ENCODE measurements at regions not wholly inside any gene's neighbourhood (a gene's known extent, or its start where the extent isn't known, plus 50 kb on each side); places are given as distances from the start of the nearest gene placed in this dataset.
"Not testable (repeated sequence)": the region's sequence is repeated elsewhere in the genome, so short reads cannot be mapped to it uniquely, and the experiment has no call there.

- intact Hi-C loops (cut with micrococcal nuclease): no loop called here
Measured at GRCh38 chr6:10180138-10181074, 234.5 kb downstream of the TFAP2A start.

- intact Hi-C loops (cut with micrococcal nuclease): no loop called here
Measured at GRCh38 chr6:10177704-10178103, 237.2 kb downstream of the TFAP2A start.

DNA sequence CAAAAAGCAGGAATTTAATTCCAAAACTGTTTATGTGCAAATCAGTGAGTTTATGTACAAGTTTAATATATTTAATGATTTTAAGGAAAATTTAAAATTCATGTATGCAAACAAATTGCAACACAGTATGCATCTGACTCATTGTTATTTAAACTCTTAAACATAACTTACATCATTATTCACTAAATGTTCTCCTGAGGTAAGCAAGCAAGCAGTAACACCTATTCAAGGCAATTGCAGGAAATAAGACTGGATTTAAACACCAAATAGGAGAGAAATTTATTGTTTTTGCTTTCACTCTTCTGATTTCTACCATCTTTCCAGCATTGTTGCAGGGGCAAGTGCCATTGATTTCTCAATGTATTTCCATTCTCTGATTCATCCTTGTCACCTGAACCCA, 239.5 kb downstream of the TFAP2A start:
- intact Hi-C loops (cut with micrococcal nuclease): no loop called here

GRCh38 chr6:10174761-10175160, 240.1 kb downstream of the TFAP2A start:
- intact Hi-C loops (cut with micrococcal nuclease): no loop called here

- intact Hi-C loops (cut with micrococcal nuclease): no loop called here
Measured at GRCh38 chr6:10174056-10174455, 240.8 kb downstream of the TFAP2A start.

GRCh38 chr6:10171706-10172105, 243.2 kb downstream of the TFAP2A start:
- intact Hi-C loops (cut with micrococcal nuclease): not testable (repeated sequence)

DNA sequence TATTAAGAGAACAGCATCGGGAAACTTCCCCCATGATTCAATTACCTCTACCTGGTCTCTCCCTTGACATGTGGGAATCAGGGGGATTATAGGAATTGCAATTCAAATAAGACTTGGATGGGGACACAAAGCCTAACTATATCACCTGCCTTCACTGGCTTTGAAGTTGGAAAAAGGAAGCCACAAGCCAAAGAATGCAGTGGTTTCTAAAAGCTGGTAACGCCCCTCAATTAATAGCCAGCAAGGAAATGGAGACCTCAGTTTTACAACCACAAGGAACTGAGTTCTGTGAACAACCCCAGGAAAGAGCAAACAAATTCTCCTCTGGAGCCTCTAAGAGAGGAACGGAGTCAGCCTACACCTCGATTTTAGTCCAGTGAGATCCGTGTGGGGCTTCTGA, 244.1 kb downstream of the TFAP2A start:
- intact Hi-C loops (cut with micrococcal nuclease): no loop called here

DNA sequence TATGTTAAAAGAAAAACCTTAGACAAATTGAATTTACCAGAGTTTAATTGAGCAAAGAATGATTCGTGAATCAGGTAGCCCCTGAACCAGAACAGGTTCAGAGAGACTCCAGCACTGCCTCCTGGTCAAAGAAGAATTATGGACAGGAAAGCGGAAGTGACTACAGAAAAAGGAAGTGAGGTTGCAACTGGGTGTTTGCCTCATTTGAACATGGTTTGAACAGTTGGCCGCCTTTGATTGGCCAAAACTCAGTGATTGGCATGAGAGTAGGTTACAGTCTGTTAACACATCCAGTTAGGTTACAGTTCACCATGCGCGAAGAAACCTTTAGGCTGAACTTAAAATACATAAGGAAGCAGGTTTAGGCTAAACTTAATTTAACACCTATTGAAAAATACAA, 248.8 kb downstream of the TFAP2A start:
- intact Hi-C loops (cut with micrococcal nuclease): no loop called here

- intact Hi-C loops (cut with micrococcal nuclease): no loop called here
Measured at GRCh38 chr6:10163203-10163962, 251.5 kb downstream of the TFAP2A start.

- intact Hi-C loops (cut with micrococcal nuclease): no loop called here
Measured at GRCh38 chr6:10156875-10157274, 258.0 kb downstream of the TFAP2A start.

DNA sequence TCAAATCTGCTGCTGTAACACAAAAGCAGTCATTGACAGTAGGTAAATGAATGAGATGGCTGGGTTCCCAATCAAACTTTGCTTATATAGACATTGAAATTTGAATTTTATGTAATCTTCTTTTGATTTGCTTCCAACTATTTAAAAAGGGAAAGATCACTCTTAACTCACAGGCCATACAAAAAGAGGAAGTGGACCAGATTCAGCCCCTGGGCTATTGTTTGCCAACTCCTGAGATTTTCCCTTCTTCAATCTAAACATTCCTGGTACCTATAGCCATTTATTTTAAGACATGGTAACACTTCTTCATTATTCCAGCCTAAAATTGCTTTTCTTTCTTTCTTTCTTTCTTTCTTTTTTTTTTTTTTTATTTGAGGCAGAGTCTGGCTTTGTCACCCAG, 260.6 kb downstream of the TFAP2A start:
- intact Hi-C loops (cut with micrococcal nuclease): no loop called here

DNA sequence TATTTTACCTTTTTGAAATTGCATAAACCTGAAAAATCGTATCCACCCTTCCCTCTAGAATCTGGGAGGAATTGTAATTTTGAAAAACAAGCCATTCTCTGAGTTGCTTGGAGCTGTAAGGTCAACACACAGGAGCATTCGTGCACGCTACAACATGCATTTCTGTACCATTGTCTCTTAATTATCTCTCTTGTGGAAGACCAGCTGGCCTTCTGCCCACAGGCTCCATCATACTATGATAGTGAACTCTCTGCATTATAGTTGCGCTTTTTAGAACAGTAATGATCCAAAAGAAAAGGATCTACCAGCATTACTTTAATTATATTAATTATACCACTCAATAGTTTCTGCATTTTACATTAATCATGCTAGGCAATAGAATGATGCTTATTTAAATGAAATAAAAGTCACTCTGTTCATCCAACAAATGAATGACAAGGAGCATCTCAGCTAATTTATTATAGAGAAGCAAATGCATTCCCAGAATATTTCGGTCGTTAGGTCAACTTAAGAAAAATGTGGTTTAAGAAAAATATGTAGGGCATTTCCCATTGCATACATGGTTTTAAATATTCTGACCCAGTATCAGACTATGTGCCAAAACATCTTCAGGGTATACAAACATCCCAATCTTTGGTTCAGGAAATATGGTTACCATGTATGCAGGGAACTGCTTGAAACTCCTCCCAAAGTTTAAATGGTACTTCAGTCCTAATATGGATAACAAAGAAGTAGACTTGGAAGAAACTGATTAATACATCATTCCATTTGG, 263.5 kb downstream of the TFAP2A start:
- intact Hi-C loops (cut with micrococcal nuclease): no loop called here

DNA sequence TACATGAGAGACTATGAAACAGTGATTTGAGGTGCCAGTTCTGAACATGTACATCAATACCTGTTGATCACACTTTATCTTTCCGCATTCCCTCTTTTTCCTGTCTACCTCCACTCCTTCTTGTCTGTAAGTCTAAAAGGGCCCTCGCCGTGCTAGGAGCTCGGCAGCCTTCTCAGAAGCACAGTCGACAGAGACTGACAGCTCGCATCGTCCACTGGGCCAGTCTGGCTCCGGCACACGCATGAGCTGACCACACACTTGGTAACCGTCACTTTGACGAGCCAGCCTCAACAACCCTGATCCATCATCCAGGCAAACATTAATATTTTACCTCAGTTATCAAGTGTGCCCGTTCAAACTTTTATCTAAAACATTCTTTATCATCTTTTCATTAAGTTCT, 265.3 kb downstream of the TFAP2A start:
- intact Hi-C loops (cut with micrococcal nuclease): no loop called here

DNA sequence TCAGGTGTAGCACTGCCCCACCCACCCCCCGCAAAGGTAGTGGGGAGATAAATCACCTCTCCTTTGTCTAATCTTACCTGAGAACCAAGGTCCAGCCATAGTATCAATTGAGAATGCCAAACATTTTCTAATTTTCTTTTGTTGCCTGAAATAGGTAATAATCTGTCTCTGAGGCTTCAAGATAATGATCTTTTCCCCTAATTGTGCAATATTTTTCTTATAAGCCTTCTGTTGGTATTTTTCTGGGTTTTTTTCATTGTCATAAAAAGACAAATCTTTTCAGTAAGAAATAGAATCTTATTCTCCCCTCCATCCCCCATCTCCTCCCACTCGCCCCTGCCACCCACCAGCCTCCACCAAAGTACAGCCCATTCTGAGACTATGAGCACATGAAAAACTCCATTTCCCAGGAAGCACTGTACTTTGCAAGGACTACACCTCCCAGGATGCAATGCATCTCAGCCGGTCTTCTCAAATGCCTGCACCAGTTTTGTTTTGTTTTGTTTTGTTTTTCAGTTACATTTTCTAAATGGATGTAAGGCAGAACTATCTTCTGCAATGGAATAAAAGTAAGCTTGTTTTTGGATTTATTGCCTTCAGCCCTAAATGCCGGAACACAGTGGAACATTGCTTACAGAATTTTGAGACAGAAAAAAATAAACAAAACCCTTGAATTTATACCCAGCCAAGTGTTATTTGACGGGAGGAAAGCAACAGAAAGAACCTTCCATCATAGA, 268.0 kb downstream of the TFAP2A start:
- intact Hi-C loops (cut with micrococcal nuclease): no loop called here

- intact Hi-C loops (cut with micrococcal nuclease): no loop called here
Measured at GRCh38 chr6:10144772-10145171, 270.1 kb downstream of the TFAP2A start.

DNA sequence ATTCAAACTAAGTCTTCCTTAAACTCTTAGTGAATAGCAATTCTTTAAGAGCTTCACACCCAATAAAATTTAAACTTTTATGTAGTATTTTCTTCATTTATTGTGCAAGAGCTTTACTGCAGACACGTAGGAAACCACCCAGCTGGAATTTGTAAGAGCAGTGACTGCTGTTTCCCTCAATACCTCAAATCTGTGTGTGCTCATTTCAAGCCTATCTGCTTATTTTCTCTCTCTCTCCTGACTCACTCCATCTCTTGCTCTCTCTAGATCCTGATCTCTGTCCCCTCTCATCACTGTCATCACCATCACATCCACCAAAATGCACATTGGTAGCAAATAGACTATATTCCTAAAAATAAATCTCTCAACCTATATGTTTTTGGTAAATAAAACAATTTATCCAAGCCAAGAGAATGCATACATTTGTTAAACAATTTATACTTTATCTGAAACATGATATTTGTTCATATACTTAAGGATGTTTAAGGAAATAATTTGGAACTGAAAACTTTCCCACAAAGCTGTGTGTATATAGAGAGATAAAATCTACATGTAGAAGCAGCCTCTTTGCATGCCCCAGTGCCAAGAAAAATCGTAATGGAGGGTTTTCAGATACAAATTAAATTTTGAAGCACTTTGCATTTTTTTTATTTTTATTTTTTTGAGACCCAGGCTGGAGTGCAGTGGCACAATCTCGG, 273.0 kb downstream of the TFAP2A start:
- intact Hi-C loops (cut with micrococcal nuclease): no loop called here

GRCh38 chr6:10140824-10141223, 274.1 kb downstream of the TFAP2A start:
- intact Hi-C loops (cut with micrococcal nuclease): no loop called here

GRCh38 chr6:10140136-10140535, 274.7 kb downstream of the TFAP2A start:
- intact Hi-C loops (cut with micrococcal nuclease): no loop called here

GRCh38 chr6:10138917-10139316, 276.0 kb downstream of the TFAP2A start:
- intact Hi-C loops (cut with micrococcal nuclease): no loop called here

DNA sequence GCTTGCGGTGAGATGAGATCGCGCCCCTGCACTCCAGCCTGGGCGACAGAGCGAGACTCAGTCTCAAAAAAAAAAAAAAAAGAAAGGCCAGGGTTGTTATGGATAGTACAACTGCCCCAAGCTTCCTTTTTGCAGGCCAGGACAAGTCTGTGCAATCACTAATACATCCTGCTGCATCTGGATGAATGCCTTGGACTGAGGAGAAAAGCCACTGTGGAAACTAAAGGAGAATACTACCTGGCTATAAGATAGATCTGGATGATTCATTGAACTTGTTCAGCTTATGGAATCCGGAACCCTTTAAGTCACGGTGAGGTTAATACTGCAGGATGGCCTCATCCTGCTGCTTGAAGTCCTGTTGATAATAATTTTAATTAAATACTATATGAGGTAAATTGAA, 278.2 kb downstream of the TFAP2A start:
- intact Hi-C loops (cut with micrococcal nuclease): no loop called here

Data from T-helper 1 cell treated with Interleukin-12 subunit alpha and Interleukin-12 subunit beta and Interleukin-4 antibody, amounts not matched to agents 30 ng/mL and 1 ng/mL, for 36 hours (primary cell).